Kidney (tissue), 13 donors: ENCODE measurements at regions not wholly inside any gene's neighbourhood (a gene's known extent, or its start where the extent isn't known, plus 50 kb on each side); places are given as distances from the start of the nearest gene placed in this dataset.

Source experiments
- DNase-seq, 5 donors: peaks; one replicate each; pipeline ENCODE4 v3.0.0-alpha.2; 2013 to 2020
- FAIRE-seq: peaks from 2 replicates; lab custom pipeline; 2012; peaks lifted over from hg19 to GRCh38; lab: Jason Lieb, UNC
- H3K27ac ChIP-seq, 2 donors: one replicate each; pipeline ENCODE4 v1.7.0; 2013; ENCODE audit warnings: low read depth in 2 of 2, low read length in 2 of 2, inconsistent platforms in 1 of 2
- H3K27me3 ChIP-seq: one replicate; pipeline ENCODE4 v1.7.1; 2013; ENCODE audit warnings: low read length, inconsistent platforms; ENCODE audit not compliant: control insufficient read depth, insufficient read depth
- H3K36me3 ChIP-seq, 3 donors: one replicate each; pipeline versions ENCODE4 v1.7.0 to v1.7.1; 2013; ENCODE audit warnings: low read length in 3 of 3, control low read depth in 1 of 3, inconsistent platforms in 1 of 3; ENCODE audit not compliant: insufficient read depth in 3 of 3, control insufficient read depth in 2 of 3
- H3K4me1 ChIP-seq, 3 donors: one replicate each; pipeline versions ENCODE4 v1.7.0 to v1.7.1; 2013; ENCODE audit warnings: low read length in 3 of 3, inconsistent platforms in 1 of 3, low read depth in 1 of 3; ENCODE audit not compliant: control insufficient read depth in 2 of 3, insufficient read depth in 2 of 3
- H3K4me3 ChIP-seq, 3 donors: one replicate each; pipeline versions ENCODE4 v1.7.0 to v1.8.1; 2013; ENCODE audit warnings: low read length in 3 of 3, control low read depth in 1 of 3, inconsistent platforms in 1 of 3
- H3K9ac ChIP-seq, 3 donors: one replicate each; pipeline versions ENCODE4 v1.7.0 to v1.7.1; 2013; ENCODE audit warnings: low read length in 3 of 3, control low read depth in 1 of 3, inconsistent platforms in 1 of 3
- H3K9me3 ChIP-seq, 3 donors: one replicate each; pipeline versions ENCODE4 v1.7.0 to v1.7.1; 2013; ENCODE audit warnings: low read length in 3 of 3, control low read depth in 1 of 3, inconsistent platforms in 1 of 3; ENCODE audit not compliant: control insufficient read depth in 2 of 3, insufficient read depth in 1 of 3
- CTCF ChIP-seq: IDR thresholded peaks from 3 replicates; pipeline ENCODE4 v1.5.1; 2012; ENCODE audit warnings: mild to moderate bottlenecking, moderate library complexity, borderline replicate concordance; ENCODE audit not compliant: insufficient read depth; ENCODE audit errors: extremely low read depth
- intact Hi-C: fragments of 100-400 bp; cut with DNase I; formaldehyde crosslinking; loops from one replicate; pipeline ENCODE4 v1.11.1; 2022
- donor health status: control.
- donor health status: control.
- donor health status: control.
- donor health status: control.
- donor health status: control.
- donor health status: DM: yes; HTN: yes; CAD: no.
- donor health status: Normal renal cell carcinoma (clear cell type).

GRCh38 chr3:83523470-83524073 is 1435.2 kb upstream of the CADM2 start:
- intact Hi-C loops = no loop called here
- TF ChIP-seq CTCF = peak; percentile 67
- Histone ChIP-seq H3K9ac (no peak overlapping the region), H3K4me3 (no peak overlapping the region), H3K36me3 (no peaks in the 10 kb centered on the region), H3K27me3 (no peaks in the 10 kb centered on the region), H3K9me3 (no peaks in the 10 kb centered on the region), H3K4me1 (no peaks in the 10 kb centered on the region), H3K27ac (no peak overlapping the region)
- DNase-seq = peak in 4 of 5 donors; percentile 52 to 79 (median 76)
- FAIRE-seq = no peak

- Histone ChIP-seq H3K9me3 (no peaks in the 10 kb centered on the region), H3K4me3 (no peak overlapping the region), H3K27me3 (no peaks in the 10 kb centered on the region), H3K36me3 (no peaks in the 10 kb centered on the region), H3K9ac (no peak overlapping the region), H3K27ac (no peak overlapping the region), H3K4me1 (no peaks in the 10 kb centered on the region)
- no peak for TF ChIP-seq CTCF
- FAIRE-seq (no peak), DNase-seq (no peak)
- intact Hi-C loops = no loop called here
Measured at GRCh38 chr3:83524901-83525300, 1433.9 kb upstream of the CADM2 start.

- Histone ChIP-seq H3K9ac (no peak overlapping the region), H3K4me1 (no peaks in the 10 kb centered on the region), H3K27me3 (no peaks in the 10 kb centered on the region), H3K4me3 (no peak overlapping the region), H3K9me3 (no peaks in the 10 kb centered on the region), H3K27ac (no peak overlapping the region), H3K36me3 (no peaks in the 10 kb centered on the region)
- intact Hi-C loops = no loop called here
- DNase-seq = no peak
- FAIRE-seq = no peak
- no peak for TF ChIP-seq CTCF
Measured at GRCh38 chr3:83559082-83559481, 1399.7 kb upstream of the CADM2 start.

- Histone ChIP-seq H3K4me1 (no peaks in the 10 kb centered on the region), H3K9me3 (no peaks in the 10 kb centered on the region), H3K4me3 (no peak overlapping the region), H3K27ac (no peak overlapping the region), H3K36me3 (no peaks in the 10 kb centered on the region), H3K9ac (no peak overlapping the region), H3K27me3 (no peaks in the 10 kb centered on the region)
- intact Hi-C loops = no loop called here
- FAIRE-seq (no peak), DNase-seq (no peak)
- TF ChIP-seq CTCF = no peak
Measured at GRCh38 chr3:83567935-83568334, 1390.9 kb upstream of the CADM2 start.
